ENCODE measurements at regions not wholly inside any gene's neighbourhood (a gene's known extent, or its start where the extent isn't known, plus 50 kb on each side); places are given as distances from the start of the nearest gene placed in this dataset.

DNA sequence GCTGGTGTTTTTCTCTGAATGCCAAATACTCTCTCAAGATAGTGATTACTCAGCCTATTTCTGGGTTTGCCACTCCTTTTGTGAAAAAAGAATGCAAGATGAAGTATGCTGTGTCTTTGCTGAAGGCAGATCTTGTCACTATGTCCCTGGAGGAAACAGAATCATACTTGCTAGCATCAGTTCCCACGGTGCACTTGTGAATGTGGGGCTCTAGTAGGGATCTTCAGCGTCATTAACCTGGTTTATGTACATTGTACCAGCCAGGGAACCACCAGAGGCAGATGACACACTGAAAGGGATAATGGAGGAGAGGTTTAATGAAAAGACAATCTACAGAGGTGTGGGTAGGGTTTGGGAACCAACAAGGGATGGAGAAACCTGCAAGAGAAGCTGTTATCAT, 131.0 kb upstream of the CXCR4 start (continued):
- TF ChIP-seq ZNF274 (IDR thresholded peaks at IDR 0.05; ENCODE audit: low read length) = no peak
- no peak for TF ChIP-seq ZNF274 (tag by site-specific recombination; IDR thresholded peaks at IDR 0.05; ENCODE audit: borderline replicate concordance)
- TF ChIP-seq, protein P1, sequence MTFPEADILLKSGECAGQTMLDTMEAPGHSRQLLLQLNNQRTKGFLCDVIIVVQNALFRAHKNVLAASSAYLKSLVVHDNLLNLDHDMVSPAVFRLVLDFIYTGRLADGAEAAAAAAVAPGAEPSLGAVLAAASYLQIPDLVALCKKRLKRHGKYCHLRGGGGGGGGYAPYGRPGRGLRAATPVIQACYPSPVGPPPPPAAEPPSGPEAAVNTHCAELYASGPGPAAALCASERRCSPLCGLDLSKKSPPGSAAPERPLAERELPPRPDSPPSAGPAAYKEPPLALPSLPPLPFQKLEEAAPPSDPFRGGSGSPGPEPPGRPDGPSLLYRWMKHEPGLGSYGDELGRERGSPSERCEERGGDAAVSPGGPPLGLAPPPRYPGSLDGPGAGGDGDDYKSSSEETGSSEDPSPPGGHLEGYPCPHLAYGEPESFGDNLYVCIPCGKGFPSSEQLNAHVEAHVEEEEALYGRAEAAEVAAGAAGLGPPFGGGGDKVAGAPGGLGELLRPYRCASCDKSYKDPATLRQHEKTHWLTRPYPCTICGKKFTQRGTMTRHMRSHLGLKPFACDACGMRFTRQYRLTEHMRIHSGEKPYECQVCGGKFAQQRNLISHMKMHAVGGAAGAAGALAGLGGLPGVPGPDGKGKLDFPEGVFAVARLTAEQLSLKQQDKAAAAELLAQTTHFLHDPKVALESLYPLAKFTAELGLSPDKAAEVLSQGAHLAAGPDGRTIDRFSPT (tag by site-specific recombination; IDR thresholded peaks at IDR 0.05) = no peak
- no peak for TF ChIP-seq ZNF184 (tag by site-specific recombination; IDR thresholded peaks at IDR 0.05)
- no peak for TF ChIP-seq ZSCAN30 (tag by site-specific recombination; IDR thresholded peaks at IDR 0.05)
- no peak for TF ChIP-seq BCL11A (tag by site-specific recombination; IDR thresholded peaks at IDR 0.05; ENCODE audit: low read depth)
- TF ChIP-seq ZNF211 (tag by site-specific recombination; IDR thresholded peaks at IDR 0.05; ENCODE audit: low read depth) = no peak
- no peak for TF ChIP-seq ZBTB21 (tag by site-specific recombination; IDR thresholded peaks at IDR 0.05)
- no peak for TF ChIP-seq ZNF121 (tag by site-specific recombination; IDR thresholded peaks at IDR 0.05)
- TF ChIP-seq ZNF624 (tag by site-specific recombination; IDR thresholded peaks at IDR 0.05) = no peak

DNA sequence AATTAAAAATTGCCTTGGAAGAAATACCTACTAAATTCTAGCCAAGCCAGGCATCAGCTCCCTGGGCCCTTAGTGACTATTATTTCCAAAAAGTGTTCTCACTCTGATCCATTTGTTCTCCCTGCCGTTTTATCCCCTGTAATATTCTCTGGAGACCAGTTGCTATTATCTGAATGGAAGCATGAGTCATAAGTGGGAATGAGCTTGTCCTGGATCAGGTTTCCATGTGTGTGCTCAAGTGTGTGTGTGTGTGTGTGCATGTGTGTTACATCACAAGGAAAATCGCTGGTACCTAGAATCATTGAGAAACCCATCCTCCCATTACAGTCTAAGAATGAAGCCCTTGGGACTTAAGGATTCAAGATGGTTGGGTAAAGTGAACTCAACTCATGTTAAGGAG, 130.3 kb upstream of the CXCR4 start:
- Histone ChIP-seq H3K27ac (ENCODE audit: extremely low read depth, low read depth, low read length) (no peak overlapping the region), H3K4me3 (ENCODE audit: low read depth, low read length) (no peak overlapping the region), H3K4me1 (ENCODE audit: control insufficient read depth, insufficient read depth, low read length) (peaks cover 7% of the 10 kb centered on the region), H3K9me3 (ENCODE audit: control insufficient read depth, insufficient read depth, low read depth, low read length) (no peaks in the 10 kb centered on the region), H3K36me3 (ENCODE audit: control insufficient read depth in 2 of 2, insufficient read depth in 1 of 2, low read length in 2 of 2) (no peaks in the 10 kb centered on the region)
- ChIA-PET CTCF (interaction anchor here (1.0 kb wide), 1 partner anchor 21 kb away, joined by 3 read pairs; no protein-coding TSS in a partner anchor), POLR2A (no interaction called here)
- TF ChIP-seq ZNF785 (tag by site-specific recombination; IDR thresholded peaks at IDR 0.05) (peak; percentile 77; the same call in 1 of the 2 replicates), FEZF1 (tag by site-specific recombination; IDR thresholded peaks at IDR 0.05) (peak; percentile 60; the same call in 1 of the 2 replicates), ZNF146 (tag by site-specific recombination; IDR thresholded peaks at IDR 0.05) (peak; percentile 71; the same call in 1 of the 2 replicates), ZNF510 (tag by site-specific recombination; IDR thresholded peaks at IDR 0.05; ENCODE audit: insufficient replicate concordance) (no peak), ZNF248 (tag by site-specific recombination; IDR thresholded peaks at IDR 0.05) (peak; percentile 59; the same call in 1 of the 2 replicates), BCL11B (tag by site-specific recombination; IDR thresholded peaks at IDR 0.05; ENCODE audit: low read depth) (no peak), ZNF391 (tag by site-specific recombination; IDR thresholded peaks at IDR 0.05; ENCODE audit: borderline replicate concordance, low read depth) (peak; percentile 90; the same call in 1 of the 2 replicates), ZNF610 (tag by site-specific recombination; IDR thresholded peaks at IDR 0.05; ENCODE audit: borderline replicate concordance) (no peak), ZNF416 (tag by site-specific recombination; IDR thresholded peaks at IDR 0.05) (no peak), ZNF654 (tag by site-specific recombination; IDR thresholded peaks at IDR 0.05; ENCODE audit: low read depth) (no peak), ZNF692 (tag by site-specific recombination; IDR thresholded peaks at IDR 0.05) (peak; percentile 95)
- TF ChIP-seq, protein P2, sequence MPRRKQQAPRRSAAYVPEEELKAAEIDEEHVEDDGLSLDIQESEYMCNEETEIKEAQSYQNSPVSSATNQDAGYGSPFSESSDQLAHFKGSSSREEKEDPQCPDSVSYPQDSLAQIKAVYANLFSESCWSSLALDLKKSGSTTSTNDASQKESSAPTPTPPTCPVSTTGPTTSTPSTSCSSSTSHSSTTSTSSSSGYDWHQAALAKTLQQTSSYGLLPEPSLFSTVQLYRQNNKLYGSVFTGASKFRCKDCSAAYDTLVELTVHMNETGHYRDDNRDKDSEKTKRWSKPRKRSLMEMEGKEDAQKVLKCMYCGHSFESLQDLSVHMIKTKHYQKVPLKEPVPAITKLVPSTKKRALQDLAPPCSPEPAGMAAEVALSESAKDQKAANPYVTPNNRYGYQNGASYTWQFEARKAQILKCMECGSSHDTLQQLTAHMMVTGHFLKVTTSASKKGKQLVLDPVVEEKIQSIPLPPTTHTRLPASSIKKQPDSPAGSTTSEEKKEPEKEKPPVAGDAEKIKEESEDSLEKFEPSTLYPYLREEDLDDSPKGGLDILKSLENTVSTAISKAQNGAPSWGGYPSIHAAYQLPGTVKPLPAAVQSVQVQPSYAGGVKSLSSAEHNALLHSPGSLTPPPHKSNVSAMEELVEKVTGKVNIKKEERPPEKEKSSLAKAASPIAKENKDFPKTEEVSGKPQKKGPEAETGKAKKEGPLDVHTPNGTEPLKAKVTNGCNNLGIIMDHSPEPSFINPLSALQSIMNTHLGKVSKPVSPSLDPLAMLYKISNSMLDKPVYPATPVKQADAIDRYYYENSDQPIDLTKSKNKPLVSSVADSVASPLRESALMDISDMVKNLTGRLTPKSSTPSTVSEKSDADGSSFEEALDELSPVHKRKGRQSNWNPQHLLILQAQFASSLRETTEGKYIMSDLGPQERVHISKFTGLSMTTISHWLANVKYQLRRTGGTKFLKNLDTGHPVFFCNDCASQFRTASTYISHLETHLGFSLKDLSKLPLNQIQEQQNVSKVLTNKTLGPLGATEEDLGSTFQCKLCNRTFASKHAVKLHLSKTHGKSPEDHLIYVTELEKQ (tag by site-specific recombination; IDR thresholded peaks at IDR 0.05; ENCODE audit: borderline replicate concordance) = peak; percentile 81; the same call in 1 of the 2 replicates
- TF ChIP-seq, protein P3, sequence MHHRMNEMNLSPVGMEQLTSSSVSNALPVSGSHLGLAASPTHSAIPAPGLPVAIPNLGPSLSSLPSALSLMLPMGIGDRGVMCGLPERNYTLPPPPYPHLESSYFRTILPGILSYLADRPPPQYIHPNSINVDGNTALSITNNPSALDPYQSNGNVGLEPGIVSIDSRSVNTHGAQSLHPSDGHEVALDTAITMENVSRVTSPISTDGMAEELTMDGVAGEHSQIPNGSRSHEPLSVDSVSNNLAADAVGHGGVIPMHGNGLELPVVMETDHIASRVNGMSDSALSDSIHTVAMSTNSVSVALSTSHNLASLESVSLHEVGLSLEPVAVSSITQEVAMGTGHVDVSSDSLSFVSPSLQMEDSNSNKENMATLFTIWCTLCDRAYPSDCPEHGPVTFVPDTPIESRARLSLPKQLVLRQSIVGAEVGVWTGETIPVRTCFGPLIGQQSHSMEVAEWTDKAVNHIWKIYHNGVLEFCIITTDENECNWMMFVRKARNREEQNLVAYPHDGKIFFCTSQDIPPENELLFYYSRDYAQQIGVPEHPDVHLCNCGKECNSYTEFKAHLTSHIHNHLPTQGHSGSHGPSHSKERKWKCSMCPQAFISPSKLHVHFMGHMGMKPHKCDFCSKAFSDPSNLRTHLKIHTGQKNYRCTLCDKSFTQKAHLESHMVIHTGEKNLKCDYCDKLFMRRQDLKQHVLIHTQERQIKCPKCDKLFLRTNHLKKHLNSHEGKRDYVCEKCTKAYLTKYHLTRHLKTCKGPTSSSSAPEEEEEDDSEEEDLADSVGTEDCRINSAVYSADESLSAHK (tag by site-specific recombination; IDR thresholded peaks at IDR 0.05) = peak; percentile 70; the same call in 1 of the 2 replicates
- TF ChIP-seq, protein P4, sequence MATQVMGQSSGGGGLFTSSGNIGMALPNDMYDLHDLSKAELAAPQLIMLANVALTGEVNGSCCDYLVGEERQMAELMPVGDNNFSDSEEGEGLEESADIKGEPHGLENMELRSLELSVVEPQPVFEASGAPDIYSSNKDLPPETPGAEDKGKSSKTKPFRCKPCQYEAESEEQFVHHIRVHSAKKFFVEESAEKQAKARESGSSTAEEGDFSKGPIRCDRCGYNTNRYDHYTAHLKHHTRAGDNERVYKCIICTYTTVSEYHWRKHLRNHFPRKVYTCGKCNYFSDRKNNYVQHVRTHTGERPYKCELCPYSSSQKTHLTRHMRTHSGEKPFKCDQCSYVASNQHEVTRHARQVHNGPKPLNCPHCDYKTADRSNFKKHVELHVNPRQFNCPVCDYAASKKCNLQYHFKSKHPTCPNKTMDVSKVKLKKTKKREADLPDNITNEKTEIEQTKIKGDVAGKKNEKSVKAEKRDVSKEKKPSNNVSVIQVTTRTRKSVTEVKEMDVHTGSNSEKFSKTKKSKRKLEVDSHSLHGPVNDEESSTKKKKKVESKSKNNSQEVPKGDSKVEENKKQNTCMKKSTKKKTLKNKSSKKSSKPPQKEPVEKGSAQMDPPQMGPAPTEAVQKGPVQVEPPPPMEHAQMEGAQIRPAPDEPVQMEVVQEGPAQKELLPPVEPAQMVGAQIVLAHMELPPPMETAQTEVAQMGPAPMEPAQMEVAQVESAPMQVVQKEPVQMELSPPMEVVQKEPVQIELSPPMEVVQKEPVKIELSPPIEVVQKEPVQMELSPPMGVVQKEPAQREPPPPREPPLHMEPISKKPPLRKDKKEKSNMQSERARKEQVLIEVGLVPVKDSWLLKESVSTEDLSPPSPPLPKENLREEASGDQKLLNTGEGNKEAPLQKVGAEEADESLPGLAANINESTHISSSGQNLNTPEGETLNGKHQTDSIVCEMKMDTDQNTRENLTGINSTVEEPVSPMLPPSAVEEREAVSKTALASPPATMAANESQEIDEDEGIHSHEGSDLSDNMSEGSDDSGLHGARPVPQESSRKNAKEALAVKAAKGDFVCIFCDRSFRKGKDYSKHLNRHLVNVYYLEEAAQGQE (tag by site-specific recombination; IDR thresholded peaks at IDR 0.05) = peak; percentile 57; the same call in 1 of the 2 replicates
